ENCODE measurements at regions not wholly inside any gene's neighbourhood (a gene's known extent, or its start where the extent isn't known, plus 50 kb on each side); places are given as distances from the start of the nearest gene placed in this dataset.

GRCh38 chr2:65934992-65935629, 499.8 kb upstream of the MEIS1 start:
- TF ChIP-seq EZH2 (IDR thresholded peaks at IDR 0.05; ENCODE audit: borderline replicate concordance) (no peak), CTCF (IDR thresholded peaks at IDR 0.05; ENCODE audit: poor library complexity) (no peak), EZH2phosphoT487 (IDR thresholded peaks at IDR 0.05; ENCODE audit: low read depth, severe bottlenecking, unreplicated experiment) (no peak)
